ENCODE measurements at regions not wholly inside any gene's neighbourhood (a gene's known extent, or its start where the extent isn't known, plus 50 kb on each side); places are given as distances from the start of the nearest gene placed in this dataset.

GRCh38 chr13:104025303-104025702 is 959.1 kb upstream of the SLC10A2 start:
- Histone ChIP-seq H3K79me2 (ENCODE audit: insufficient read depth, low read length) (no peaks in the 10 kb centered on the region), H3K36me3 (ENCODE audit: insufficient read depth, low read length) (no peaks in the 10 kb centered on the region), H3K27me3 (ENCODE audit: insufficient read depth, low read length, poor library complexity) (no peaks in the 10 kb centered on the region), H3K27ac (ENCODE audit: low read length) (no peak overlapping the region), H3K4me2 (ENCODE audit: insufficient read depth, low read length) (no peak overlapping the region), H2AFZ (ENCODE audit: low read depth, low read length) (no peak overlapping the region), H3K4me1 (ENCODE audit: insufficient read depth, low read length) (no peaks in the 10 kb centered on the region), H3K9ac (ENCODE audit: low read depth, low read length) (no peak overlapping the region), H4K20me1 (ENCODE audit: insufficient read depth, low read length) (no peaks in the 10 kb centered on the region), H3K4me3 (ENCODE audit: low read depth in 1 of 2, low read length in 2 of 2) (no peak overlapping the region), H3K9me3 (ENCODE audit: insufficient read depth, low read length, severe bottlenecking) (no peaks in the 10 kb centered on the region)
- DNase-seq (no peak), ATAC-seq (ENCODE audit: insufficient read depth, low read depth) (no peak)
- TF ChIP-seq EZH2 (IDR thresholded peaks at IDR 0.05; ENCODE audit: borderline replicate concordance, low read depth, low read length, severe bottlenecking): no peak
- TF ChIP-seq CTCF (IDR thresholded peaks at IDR 0.05; ENCODE audit: borderline replicate concordance, extremely low read depth, low read length, poor library complexity, severe bottlenecking): no peak

GRCh38 chr13:104024416-104025170 is 958.4 kb upstream of the SLC10A2 start:
- Histone ChIP-seq H3K9me3 (ENCODE audit: insufficient read depth, low read length, severe bottlenecking) (no peaks in the 10 kb centered on the region), H3K27ac (ENCODE audit: low read length) (no peak overlapping the region), H2AFZ (ENCODE audit: low read depth, low read length) (no peak overlapping the region), H3K4me3 (ENCODE audit: low read depth in 1 of 2, low read length in 2 of 2) (no peak overlapping the region), H3K9ac (ENCODE audit: low read depth, low read length) (no peak overlapping the region), H3K4me1 (ENCODE audit: insufficient read depth, low read length) (no peaks in the 10 kb centered on the region), H3K36me3 (ENCODE audit: insufficient read depth, low read length) (no peaks in the 10 kb centered on the region), H3K79me2 (ENCODE audit: insufficient read depth, low read length) (no peaks in the 10 kb centered on the region), H3K4me2 (ENCODE audit: insufficient read depth, low read length) (no peak overlapping the region), H4K20me1 (ENCODE audit: insufficient read depth, low read length) (no peaks in the 10 kb centered on the region), H3K27me3 (ENCODE audit: insufficient read depth, low read length, poor library complexity) (no peaks in the 10 kb centered on the region)
- no peak for TF ChIP-seq CTCF (IDR thresholded peaks at IDR 0.05; ENCODE audit: borderline replicate concordance, extremely low read depth, low read length, poor library complexity, severe bottlenecking)
- no peak for TF ChIP-seq EZH2 (IDR thresholded peaks at IDR 0.05; ENCODE audit: borderline replicate concordance, low read depth, low read length, severe bottlenecking)
- no peak for ATAC-seq (ENCODE audit: insufficient read depth, low read depth)
- no peak for DNase-seq

GRCh38 chr13:104021806-104022397 is 955.7 kb upstream of the SLC10A2 start:
- Histone ChIP-seq H3K4me2 (ENCODE audit: insufficient read depth, low read length) (no peak overlapping the region), H3K79me2 (ENCODE audit: insufficient read depth, low read length) (no peaks in the 10 kb centered on the region), H3K27me3 (ENCODE audit: insufficient read depth, low read length, poor library complexity) (no peaks in the 10 kb centered on the region), H2AFZ (ENCODE audit: low read depth, low read length) (no peak overlapping the region), H3K36me3 (ENCODE audit: insufficient read depth, low read length) (no peaks in the 10 kb centered on the region), H3K9me3 (ENCODE audit: insufficient read depth, low read length, severe bottlenecking) (no peaks in the 10 kb centered on the region), H3K4me3 (ENCODE audit: low read depth in 1 of 2, low read length in 2 of 2) (no peak overlapping the region), H3K4me1 (ENCODE audit: insufficient read depth, low read length) (no peaks in the 10 kb centered on the region), H4K20me1 (ENCODE audit: insufficient read depth, low read length) (no peaks in the 10 kb centered on the region), H3K9ac (ENCODE audit: low read depth, low read length) (no peak overlapping the region), H3K27ac (ENCODE audit: low read length) (no peak overlapping the region)
- no peak for ATAC-seq (ENCODE audit: insufficient read depth, low read depth)
- no peak for DNase-seq
- TF ChIP-seq EZH2 (IDR thresholded peaks at IDR 0.05; ENCODE audit: borderline replicate concordance, low read depth, low read length, severe bottlenecking): no peak
- TF ChIP-seq CTCF (IDR thresholded peaks at IDR 0.05; ENCODE audit: borderline replicate concordance, extremely low read depth, low read length, poor library complexity, severe bottlenecking): no peak
